ENCODE measurements at regions not wholly inside any gene's neighbourhood (a gene's known extent, or its start where the extent isn't known, plus 50 kb on each side); places are given as distances from the start of the nearest gene placed in this dataset.

DNA sequence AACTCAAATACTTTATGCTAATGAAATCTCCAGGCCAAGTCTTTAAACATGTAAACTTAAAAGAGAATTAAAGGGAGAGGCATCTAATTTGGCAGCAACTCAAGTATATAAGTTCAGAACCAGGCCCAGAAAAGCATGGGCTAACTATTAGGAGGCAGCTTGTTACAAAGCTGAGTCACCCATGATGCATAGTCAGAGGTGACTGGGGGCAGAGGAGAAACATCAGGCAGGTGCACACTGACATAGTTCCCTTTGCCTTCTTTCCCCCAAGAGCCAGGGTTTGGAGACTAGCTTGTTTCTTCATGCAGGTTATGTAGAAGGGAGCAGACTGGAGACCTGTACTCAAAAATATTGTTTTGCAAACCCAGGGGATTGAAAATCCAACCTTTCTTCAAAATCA, 619.0 kb downstream of the SOX6 start:
- Histone ChIP-seq H3K4me1 (ENCODE audit: insufficient read depth, low read length, poor library complexity, severe bottlenecking) (no peaks in the 10 kb centered on the region), H3K27ac (ENCODE audit: low read depth, low read length, poor library complexity, severe bottlenecking) (no peak overlapping the region), H3K36me3 (ENCODE audit: insufficient read depth, low read length, poor library complexity, severe bottlenecking) (no peaks in the 10 kb centered on the region), H3K4me3 (ENCODE audit: low read depth, low read length, poor library complexity, severe bottlenecking) (no peak overlapping the region), H3K27me3 (replicated peaks; ENCODE audit: insufficient read depth, low read depth, low read length, poor library complexity) (peaks cover 3% of the 10 kb centered on the region), H3K9me3 (ENCODE audit: low read depth, low read length, poor library complexity, severe bottlenecking) (no peaks in the 10 kb centered on the region)
- ChIA-PET CTCF (no interaction called here), POLR2A (ENCODE audit: low non-redundant PET) (no interaction called here)
- no peak for DNase-seq (ENCODE audit: low spot score)
- BruUV-seq (replicated peaks) = no TSS peak
- TF ChIP-seq CTCF (conservative IDR thresholded peaks at IDR 0.05; ENCODE audit: low read depth, low read length) (no peak), EZH2 (IDR thresholded peaks at IDR 0.05; ENCODE audit: borderline replicate concordance, low read depth, low read length, poor library complexity, severe bottlenecking) (no peak)
- intact Hi-C loops (cut with micrococcal nuclease; ENCODE audit: unreplicated experiment) = no loop called here

- no peak overlapping the region for H3K4me3 ChIP-seq (ENCODE audit: low read depth, low read length, poor library complexity, severe bottlenecking)
Measured at GRCh38 chr11:15738931-15739330, 617.4 kb downstream of the SOX6 start.

GRCh38 chr11:15742626-15743519, 613.5 kb downstream of the SOX6 start:
- Histone ChIP-seq H3K9me3 (ENCODE audit: low read depth, low read length, poor library complexity, severe bottlenecking) (no peaks in the 10 kb centered on the region), H3K4me1 (ENCODE audit: insufficient read depth, low read length, poor library complexity, severe bottlenecking) (no peaks in the 10 kb centered on the region), H3K27me3 (replicated peaks; ENCODE audit: insufficient read depth, low read depth, low read length, poor library complexity) (peaks cover 3% of the 10 kb centered on the region), H3K27ac (ENCODE audit: low read depth, low read length, poor library complexity, severe bottlenecking) (no peak overlapping the region), H3K36me3 (ENCODE audit: insufficient read depth, low read length, poor library complexity, severe bottlenecking) (no peaks in the 10 kb centered on the region), H3K4me3 (ENCODE audit: low read depth, low read length, poor library complexity, severe bottlenecking) (no peak overlapping the region)
- POLR2A ChIA-PET (ENCODE audit: low non-redundant PET) = no interaction called here
- CTCF ChIA-PET = no interaction called here
- TF ChIP-seq EZH2 (IDR thresholded peaks at IDR 0.05; ENCODE audit: borderline replicate concordance, low read depth, low read length, poor library complexity, severe bottlenecking) (no peak), CTCF (conservative IDR thresholded peaks at IDR 0.05; ENCODE audit: low read depth, low read length) (no peak)
- no TSS peak for BruUV-seq (replicated peaks)
- no peak for DNase-seq (ENCODE audit: low spot score)
- intact Hi-C loops (cut with micrococcal nuclease; ENCODE audit: unreplicated experiment) = no loop called here

More at GRCh38 chr11:15738931-15739330, 617.4 kb downstream of the SOX6 start:
- POLR2A ChIA-PET (ENCODE audit: low non-redundant PET) = no interaction called here
- no peaks in the 10 kb centered on the region for H3K9me3 ChIP-seq (ENCODE audit: low read depth, low read length, poor library complexity, severe bottlenecking)
- H3K36me3 ChIP-seq (ENCODE audit: insufficient read depth, low read length, poor library complexity, severe bottlenecking) = no peaks in the 10 kb centered on the region
- no peak overlapping the region for H3K27ac ChIP-seq (ENCODE audit: low read depth, low read length, poor library complexity, severe bottlenecking)
- no TSS peak for BruUV-seq (replicated peaks)
- H3K4me1 ChIP-seq (ENCODE audit: insufficient read depth, low read length, poor library complexity, severe bottlenecking) = no peaks in the 10 kb centered on the region
- CTCF ChIA-PET = no interaction called here
- intact Hi-C loops (cut with micrococcal nuclease; ENCODE audit: unreplicated experiment) = no loop called here
- DNase-seq (ENCODE audit: low spot score) = no peak
- peaks cover 3% of the 10 kb centered on the region for H3K27me3 ChIP-seq (replicated peaks; ENCODE audit: insufficient read depth, low read depth, low read length, poor library complexity)
- TF ChIP-seq EZH2 (IDR thresholded peaks at IDR 0.05; ENCODE audit: borderline replicate concordance, low read depth, low read length, poor library complexity, severe bottlenecking) (no peak), CTCF (conservative IDR thresholded peaks at IDR 0.05; ENCODE audit: low read depth, low read length) (no peak)
